RPMI8226 (cell line): ENCODE measurements at regions not wholly inside any gene's neighbourhood (a gene's known extent, or its start where the extent isn't known, plus 50 kb on each side); places are given as distances from the start of the nearest gene placed in this dataset.
"Not testable (repeated sequence)": the region's sequence is repeated elsewhere in the genome, so short reads cannot be mapped to it uniquely, and the experiment has no call there.

ENCODE experiments used
- DNase-seq: peaks from one replicate; pipeline ENCODE4 v3.0.0-alpha.2; 2015

DNA sequence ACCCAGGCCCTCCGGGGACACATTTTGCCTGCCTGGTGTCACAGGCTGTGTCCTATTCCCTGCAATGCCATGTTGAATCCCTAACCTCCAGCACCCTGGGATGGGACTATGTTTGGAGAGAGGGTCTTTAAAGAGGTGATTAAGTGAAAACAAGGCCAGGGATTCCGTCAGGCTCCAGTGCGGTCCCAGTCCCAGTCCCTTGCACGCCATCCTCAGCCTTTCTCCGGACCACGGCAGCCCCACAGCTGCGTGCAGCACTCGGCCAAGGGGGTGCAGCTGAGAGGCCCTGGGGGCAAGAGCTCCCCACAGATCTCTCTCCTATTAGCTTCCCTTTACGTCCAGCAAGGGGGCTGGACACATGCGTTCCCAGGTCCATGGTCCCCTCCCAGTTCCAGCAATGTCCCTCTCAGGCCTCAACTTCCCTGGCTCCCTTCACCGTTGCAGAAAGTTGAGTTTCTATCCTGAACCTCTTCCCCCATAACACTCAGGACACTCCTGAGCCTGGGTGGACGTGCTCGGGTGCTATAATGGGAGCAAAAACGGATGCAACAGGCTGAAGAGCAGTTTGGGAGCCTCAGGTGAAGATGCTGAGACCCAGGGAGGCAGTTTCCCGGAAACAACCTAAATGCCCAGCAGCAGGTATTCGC lies 1422.7 kb downstream of the BRD1 start:
- no peak for DNase-seq

DNA sequence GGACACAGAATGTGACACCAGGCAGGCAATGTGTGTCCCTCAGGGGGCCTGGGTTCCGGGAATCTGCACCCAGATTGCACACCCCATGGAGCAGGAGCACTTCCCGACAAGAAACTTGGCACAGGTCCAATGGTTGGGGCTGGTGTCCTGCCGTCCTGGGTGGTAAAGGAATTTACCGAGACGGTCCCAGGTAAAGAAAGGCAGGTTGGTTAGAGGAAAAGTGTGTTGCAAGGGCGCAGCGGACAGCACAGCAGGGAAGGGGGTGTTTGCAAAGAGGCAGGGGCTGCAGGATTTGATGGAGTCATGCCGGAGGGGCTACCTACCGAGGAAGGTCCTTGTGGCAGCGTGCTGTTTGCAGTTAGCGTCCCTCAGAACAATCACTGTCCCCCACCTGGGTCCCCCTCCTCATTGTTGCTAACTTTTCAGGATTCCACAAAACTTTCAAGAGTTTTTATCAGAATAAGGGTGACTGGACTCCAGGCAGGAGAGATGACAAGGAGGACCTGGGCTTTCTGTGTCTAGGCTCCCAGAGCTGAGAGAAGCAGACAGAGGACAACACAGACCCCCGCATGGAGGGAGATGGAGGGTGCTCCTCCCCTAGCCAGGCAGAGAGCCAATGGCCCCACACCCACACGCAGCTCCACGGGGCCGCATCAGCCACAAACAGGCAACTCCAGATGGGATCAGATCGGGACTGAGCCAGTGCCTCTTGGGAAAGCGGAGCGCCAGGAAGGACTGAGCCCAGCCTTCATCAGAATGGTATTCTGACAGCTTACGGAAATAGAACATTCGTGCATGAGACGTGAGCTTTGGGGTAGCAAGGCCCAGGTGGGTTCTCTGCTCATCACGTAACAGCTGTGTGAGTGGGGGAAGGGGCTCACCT lies 1423.9 kb downstream of the BRD1 start:
- DNase-seq, result no peak

DNA sequence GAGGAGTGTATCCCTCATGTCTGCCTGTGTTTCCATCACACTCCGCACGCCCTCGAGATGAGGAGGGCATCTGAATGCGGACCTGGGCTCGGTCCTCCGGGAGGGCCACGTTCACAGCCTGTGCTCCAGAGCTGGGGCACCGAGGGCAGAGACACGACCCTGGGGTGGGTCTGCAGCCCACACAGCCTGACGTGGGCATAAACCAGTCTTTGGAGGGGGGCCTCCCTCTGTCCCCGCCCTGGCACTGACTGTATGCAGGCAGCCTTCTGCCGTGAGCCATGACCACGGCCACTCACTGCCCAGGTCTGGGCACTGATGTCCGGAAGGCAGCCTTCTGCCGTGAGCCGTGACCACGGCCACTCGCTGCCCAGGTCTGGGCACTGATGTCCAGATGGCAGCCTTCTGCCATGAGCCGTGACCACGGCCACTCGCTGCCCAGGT lies 1425.1 kb downstream of the BRD1 start:
- DNase-seq, result no peak

DNA sequence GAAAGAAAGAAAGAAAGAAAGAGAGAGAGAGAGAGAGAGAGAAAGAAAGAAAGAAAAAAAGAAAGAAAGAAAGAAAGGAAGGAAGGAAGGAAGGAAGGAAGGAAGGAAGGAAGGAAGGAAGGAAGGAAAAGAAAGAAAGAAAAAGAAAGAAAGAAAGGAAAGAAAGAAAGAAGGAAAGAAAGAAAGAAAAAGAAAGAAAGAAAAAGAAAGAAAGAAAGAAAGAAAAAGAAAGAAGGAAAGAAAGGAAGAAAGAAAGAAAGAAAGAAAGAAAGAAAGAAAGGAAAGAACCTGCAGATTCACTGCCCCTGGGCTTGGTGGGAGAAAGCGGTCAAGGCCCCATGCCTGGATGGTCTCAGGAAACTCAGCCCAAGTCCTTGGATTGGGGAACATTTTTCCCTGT lies 1426.2 kb downstream of the BRD1 start:
- not testable (repeated sequence) for DNase-seq

DNA sequence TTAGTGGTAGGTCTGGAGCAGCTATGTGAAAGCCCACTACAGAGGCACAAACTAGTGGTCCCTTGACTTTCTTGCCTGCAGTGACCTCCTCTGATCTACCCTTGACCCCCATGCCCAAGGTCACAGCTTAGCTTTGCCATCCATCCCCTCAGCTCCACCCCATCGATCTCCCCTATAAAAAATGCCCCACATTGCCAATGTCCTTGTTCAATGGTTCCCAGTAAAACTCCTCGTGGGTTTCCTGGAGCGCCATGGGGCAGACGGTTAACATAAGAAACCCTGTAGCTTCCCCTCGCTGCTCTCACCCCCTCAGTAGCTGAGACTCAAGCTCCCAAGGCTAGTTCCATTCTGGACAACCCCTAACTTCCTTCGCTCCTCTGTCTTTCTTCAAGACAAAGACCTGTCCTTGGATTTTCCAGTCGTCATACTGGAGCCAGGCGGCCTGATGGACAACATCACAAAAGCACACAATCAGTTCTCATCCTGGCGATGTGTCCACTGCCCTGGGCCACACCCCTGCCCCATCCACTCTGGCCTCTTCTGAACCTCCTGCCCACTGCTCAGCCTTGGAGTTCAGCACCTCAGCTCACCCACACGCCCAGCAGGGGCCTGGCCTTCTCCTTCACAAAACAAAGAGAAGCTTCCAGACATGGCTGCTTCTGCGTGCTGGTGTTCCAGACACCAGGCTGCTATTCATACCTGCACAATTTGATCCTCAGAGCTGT lies 1429.3 kb downstream of the BRD1 start:
- no peak for DNase-seq

DNA sequence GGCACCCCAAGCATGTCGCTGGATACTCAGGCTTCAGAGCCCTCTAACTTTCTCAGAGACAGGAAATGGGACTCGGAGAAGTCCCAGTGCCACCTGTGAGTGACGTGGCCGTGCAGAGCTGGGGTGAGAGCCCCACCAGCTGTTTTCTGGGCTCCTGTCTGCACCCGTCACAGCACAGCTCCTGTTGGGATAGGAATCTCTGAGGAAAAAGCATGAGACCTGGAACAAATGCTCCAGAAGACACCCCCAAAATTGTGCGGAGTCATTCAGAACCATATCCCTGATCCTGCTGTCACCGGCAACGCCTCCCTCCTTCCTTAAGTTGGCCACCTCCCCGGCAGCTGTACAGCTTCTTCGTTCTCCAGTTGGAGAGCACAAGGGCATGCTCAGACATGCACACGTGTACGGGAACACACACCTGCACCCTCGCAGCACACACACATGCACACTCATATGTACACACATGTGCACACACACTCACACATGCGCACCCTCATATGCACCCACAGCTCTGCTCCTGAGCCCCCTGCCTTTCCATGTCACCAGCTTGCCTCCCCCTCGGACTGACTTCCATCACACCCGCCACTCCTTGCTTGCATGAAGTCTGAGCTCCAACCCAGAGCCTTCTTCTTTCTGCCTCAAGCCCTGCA lies 1430.0 kb downstream of the BRD1 start:
- DNase-seq, result no peak

DNA sequence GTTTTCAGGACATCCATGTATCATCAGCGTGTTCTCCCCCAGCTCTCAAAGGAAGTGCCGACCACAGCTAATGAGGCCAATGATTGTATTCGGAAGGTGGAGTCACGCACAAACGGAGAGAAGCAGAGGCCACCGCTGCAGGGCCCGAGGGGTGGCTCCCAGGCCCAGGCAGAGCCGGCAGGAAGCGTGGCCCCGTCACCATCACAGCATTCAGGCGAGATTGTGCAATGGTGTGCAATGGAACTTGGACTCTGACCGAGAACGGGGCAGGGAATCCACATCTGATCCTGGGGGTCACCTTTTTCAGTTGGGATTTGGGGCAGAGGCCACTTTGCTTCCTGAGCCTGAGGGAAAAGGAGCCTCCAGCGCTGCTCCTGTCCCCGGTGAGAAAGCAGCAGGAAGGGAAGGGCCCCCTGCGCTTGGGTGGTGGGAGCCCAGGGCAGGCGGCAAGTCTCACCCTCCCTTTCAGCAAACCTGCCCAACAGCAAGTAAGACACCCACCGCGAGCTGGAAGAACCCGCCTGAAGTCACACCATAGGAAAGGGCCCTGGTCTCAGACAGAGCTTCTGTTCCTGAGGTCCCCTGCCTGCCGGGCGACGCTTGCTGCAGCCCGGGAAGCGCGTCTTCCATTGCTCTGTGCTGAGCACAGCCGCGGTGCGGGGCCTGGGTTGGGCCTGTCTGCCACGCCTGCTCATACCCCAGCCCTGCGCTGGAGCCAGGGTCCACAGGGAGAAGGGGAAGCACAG lies 1430.7 kb downstream of the BRD1 start:
- DNase-seq, result no peak

DNA sequence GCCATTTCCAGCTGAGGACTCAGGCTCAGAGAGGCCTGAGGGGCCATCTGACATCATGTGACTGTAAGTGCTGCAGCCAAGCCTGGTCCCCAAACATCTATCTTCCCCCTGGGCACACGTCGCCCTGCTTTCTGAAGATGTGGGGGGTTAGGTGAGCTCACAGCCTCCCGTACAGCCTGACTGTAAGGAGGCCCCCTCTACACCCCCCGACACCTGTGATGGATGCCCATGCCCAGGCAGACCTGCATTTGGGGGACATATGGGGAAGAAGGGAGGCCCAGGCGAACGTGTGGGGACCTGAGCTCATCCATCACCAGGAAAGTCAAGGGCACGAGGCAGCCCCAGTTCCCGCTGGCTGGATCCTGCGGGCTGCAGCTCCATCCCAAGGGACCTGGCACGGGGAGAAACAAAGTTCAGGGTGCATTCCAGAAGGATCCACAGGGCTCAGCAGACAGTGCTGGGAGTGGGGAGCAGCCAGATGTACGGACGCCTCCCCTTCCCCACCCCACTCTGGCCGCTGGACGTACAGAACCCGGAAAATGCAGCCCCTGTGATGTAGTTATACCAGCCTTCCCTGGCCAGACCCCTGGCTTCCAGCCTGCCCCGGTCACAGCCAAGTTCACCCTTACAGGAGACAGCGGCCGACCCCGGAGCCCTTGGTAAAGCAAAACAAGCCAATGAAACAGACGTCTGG lies 1431.4 kb downstream of the BRD1 start:
- DNase-seq, result no peak

DNA sequence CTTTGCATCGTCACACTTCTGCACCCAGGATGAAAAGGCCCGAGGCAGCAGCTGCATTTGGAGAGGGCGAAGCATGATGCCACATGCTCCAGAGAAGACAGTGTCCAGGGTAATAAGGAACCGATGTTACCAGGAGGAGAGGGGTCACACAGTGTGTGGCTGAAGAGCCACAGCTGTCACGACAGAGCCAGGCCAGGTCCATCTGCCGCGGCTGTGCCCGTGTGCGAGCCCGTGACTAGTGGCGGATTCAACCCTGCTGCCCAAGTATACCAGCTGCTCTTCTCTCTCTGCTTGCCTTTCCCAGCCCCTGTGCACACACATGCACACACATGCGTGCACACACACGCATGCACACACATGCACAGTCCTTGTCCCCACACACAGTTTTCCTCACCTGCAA lies 1432.5 kb downstream of the BRD1 start:
- no peak for DNase-seq

DNA sequence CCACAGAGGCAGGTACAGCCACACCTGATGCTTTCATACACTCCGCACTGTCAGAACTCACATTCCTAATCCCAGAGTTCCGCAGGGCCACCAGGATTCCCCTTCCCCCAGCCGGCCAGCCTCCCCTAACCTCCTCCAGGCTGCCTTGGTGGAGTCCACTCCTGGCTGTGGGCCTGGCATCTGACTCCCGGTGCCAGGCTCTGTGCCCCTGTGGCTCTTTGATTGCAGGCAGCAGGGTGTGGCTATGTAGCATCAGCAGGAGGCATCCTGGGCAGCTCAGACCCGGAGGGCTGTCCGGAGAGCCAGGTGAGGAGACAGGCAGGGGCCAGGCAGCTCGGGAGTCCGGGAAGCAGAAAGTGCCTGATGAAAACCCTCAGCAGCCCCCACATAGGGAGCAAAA lies 1432.9 kb downstream of the BRD1 start:
- no peak for DNase-seq

DNA sequence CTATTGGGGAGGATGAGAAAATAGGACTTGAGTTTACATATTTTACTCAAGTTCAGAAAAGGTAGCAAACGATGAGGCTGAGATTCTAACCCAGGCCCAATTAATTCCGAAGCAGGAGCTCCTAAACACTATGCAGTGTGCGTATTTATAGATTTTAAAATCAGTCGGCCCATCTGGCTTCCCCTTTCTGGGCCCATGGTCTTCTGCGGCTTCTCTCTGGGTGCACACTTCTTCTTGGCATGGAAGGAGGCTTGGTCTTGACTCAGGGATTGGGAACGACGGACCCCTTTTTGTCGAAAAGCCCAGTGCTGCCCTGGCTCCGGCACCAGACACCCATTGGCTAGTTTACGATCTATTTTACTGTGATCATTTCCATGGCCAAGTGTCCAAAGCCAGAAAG lies 1433.8 kb downstream of the BRD1 start:
- DNase-seq, result no peak

DNA sequence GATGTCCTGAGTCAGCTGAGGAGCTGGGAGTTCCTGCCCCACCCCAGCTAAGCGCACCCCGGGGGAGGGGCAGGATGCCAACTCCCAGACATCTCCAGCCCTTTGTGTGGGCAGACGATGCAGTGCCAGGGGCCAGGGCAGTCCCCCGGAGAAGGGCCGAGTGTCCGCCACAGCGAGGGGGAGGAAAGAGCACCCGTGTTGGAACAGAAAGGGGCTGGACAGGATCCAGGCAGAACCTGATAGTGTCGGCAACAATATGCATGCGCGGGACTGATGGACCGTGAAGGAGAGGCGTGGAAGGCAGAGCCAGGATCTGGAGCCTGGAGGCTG lies 1434.7 kb downstream of the BRD1 start:
- DNase-seq, result no peak

DNA sequence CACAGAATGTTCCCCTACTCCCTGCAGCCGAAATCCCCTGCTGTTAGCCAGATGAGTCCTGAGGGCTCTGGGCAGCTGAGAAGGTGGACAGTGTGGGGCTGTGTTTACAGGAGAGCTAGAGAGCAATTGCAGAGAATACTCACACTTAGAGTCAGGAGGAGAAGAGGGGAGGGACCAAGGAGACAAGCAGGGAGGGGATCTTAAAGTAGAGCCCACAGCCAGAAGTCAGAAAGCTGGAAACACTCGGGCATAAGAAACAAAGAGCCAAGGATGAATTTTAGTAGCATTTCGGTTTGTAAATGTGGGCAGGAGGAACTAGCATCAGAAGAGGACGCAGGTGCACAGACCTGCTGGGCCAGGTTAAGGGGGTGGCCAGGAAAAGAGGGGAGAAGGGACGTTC lies 1435.9 kb downstream of the BRD1 start:
- no peak for DNase-seq

DNA sequence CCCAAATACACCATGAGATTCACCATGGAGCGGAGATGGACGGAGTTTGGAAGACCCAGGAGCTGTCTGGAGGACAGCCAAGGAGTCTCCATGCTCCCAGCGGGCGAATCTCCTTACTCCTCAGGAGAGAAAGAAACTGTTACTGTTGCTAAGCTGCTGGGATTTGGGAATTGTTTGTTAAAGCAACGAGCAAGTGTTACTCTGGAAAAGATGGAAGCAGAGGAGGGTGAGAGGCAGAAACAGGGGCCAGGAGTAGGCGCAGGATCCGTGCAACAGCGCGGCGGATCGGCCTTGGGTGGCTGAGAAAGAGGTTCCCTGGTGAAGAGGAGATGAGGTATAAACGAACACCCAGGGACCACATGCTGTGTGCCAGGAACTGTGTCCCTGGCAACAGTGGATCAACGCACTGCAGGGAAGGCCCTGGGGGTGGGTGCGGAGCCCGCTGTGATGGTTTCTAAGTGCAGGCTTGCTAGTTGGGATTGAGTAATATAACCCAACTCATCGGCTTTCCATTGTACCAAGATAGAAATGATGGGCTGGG lies 1436.4 kb downstream of the BRD1 start:
- no peak for DNase-seq

DNA sequence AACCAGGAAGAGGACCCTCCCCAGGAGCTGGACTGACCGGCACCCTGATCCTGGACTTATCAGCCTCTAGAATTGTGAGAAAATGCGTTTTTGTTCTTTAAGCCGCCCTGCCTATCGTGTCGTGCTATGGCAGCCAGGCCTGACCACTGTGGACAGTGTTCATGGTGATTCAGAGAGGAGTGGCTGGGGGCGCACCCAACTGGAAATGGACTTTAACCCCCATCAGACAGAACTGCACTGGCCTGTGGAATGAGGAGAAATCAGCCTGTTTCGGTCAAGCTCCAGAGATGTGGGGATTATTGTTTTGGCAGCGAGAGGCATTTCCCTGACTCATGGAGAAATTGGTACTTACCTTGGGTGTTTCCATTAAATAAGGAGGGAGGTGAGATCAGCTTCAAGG lies 1437.8 kb downstream of the BRD1 start:
- no peak for DNase-seq

DNA sequence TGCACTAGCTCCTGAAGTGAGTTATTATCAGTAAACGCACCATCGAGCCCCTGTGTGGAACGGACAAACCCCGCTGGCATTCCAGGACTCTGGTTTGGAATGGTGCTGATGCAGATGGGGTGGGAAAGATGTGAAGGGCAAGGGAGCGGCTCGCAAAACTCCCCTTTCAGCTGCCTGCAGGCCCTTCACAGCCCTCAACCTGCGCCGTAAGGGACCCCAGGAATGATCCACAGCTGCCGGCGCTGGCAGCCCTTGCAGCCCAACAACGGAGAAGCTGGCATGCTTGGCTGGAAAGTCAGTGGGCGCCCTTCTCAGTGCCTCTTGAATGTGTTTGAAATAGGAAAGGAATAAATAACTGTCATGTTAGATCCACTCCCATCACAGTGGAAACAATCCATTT lies 1445.5 kb downstream of the BRD1 start:
- DNase-seq, result no peak

DNA sequence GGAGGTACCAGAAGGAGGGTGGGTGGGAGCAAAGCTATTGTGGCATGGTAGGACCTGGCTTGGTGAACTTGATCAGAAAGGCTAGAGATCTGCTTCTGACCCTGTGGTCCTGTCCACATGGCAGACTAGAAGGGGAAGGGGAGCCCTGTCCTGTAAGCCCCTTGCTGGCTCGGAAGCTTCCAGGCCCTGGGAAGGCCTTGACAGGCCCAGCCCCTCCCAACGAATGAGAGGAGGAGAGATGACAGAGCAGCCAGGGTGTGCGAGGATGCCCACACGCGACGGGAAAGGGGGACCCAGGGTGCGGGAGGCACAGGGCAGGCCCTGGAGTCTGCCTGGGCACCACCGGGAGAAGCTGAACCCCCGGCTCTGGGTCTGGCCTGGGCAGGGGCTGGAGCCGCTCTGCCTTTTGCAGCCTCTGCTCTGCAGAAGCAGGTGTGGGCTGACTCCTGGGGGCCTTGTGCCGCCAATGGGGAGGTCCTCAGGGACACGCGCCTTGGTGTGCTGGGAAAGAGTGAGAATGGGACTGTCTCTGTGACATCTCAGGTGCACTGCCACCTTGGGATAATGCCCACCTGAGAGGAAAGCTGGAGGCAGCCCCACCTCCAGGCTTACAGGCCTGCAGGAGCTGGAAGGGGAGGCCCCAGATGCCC lies 1447.5 kb downstream of the BRD1 start:
- no peak for DNase-seq

DNA sequence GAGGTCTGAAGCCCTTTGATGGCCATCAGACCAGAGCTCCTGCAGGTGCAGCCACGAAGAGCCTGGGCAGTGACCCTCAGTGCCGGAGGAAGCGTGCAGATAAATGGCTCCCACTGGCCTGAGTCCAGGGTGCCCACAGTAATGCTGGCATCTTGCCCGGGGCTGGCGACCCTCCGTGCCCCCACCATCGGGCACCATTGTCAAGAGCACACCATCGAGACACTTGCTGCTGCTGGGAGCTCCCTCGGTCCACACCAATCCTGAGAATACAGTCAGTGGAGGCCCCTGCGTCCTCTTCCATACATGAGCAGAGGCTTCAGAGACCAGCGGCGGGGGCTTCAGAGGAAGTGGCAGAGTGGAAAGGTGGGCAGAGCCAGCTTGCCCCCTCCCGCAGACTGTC lies 1448.3 kb downstream of the BRD1 start:
- DNase-seq, result no peak

DNA sequence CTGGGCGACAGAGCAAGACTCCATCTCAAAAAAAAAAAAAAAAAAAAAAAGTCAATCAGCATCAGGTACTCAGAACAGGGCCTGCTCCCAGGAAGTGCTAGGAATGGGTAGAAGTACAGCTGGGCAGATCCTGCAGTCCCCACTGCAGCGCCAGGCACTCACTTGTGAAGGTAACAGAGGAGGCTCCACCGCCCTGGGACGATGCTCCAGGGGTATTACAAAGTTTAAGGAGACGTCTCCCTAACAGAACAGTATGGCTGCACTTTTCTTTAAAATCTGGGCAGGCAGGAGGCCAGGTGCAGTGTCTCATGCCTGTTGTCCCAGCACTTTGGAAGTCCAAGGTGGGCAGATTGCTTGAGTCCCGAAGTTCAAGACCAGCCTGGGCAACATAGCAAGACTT lies 1449.0 kb downstream of the BRD1 start:
- no peak for DNase-seq

DNA sequence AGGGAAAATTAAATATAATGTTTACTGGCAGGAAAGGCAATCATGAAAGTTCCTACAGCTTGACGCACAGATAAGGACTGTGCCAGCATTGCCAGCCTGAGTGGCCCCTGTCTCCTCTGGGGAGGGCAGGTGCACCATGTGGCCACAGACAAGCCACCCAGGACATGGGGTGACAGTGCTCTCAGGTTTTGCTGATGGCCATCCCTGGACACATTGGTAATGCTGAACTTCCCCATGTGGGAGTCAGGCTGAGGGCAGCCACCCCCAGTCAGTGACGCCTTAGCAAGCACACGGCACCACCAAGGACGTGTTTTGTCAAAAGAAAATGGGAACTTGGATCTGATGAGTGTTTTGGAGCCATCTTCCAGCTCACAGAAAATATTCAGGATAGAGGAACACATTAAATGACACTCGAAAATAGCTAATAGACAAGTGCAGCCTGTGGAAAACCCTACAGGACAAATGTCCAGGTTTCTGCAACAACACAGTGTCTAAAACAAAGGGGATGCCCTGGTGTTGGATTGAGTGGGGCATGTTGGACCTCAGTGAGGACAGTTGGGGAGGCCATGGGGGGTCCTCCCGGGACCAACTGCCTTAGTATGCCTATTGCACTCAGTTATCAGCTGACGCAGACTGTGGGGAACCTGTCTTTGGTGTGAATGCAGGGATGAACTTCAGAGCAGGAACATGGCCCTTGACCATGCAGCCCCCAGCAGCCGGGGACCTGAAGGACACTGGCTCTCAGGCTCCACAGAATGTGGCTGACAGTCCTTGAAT lies 1450.5 kb downstream of the BRD1 start:
- no peak for DNase-seq
